K562 (cell line): ENCODE measurements at regions not wholly inside any gene's neighbourhood (a gene's known extent, or its start where the extent isn't known, plus 50 kb on each side); places are given as distances from the start of the nearest gene placed in this dataset.

Experiments
- ATAC-seq: fragments of 200-7000 bp; cut with Tn5 transposase; 3 replicates; pipeline ENCODE4 v1.9.1; 2020; ENCODE audit warnings: moderate library complexity
- BruUV-seq: library from RNA; stranded (reverse); fragments of 400-500 nt; replicated peaks from 2 replicates; lab custom pipeline; 2021; lab: Mats Ljungman, UMichigan
- CTCF ChIA-PET: fragments of 300-600 bp; formaldehyde crosslinking; extraction: SDS; loops from one replicate; lab custom pipeline; 2021; ENCODE audit warnings: low intra/inter-chr PET ratio; lab: Yijun Ruan, JAX
- POLR2A ChIA-PET: fragments of 300-600, 350-650 bp; sonication (Branson Sonifier 250); formaldehyde crosslinking; extraction: SDS; loops from one replicate; lab custom pipeline; 2021; ENCODE audit warnings: antibody characterized with exemption, inconsistent platforms; lab: Yijun Ruan, JAX
- DNase-seq, 4 experiments: peaks; one replicate each; pipeline versions ENCODE4 v3.0.0 to v3.0.0-alpha.2; 2011 to 2018; ENCODE audit warnings: low spot score in 3 of 4, mixed read lengths in 3 of 4; ENCODE audit errors: extremely low read depth in 1 of 4
- FAIRE-seq: peaks from 2 replicates; lab custom pipeline; 2011; peaks lifted over from hg19 to GRCh38; lab: Jason Lieb, UNC
- H2AFZ ChIP-seq: 2 replicates; pipeline ENCODE4 v1.6.0; 2011; ENCODE audit warnings: low read depth, low read length, control low read depth, inconsistent platforms
- H3K27ac ChIP-seq: fragments of 200-600 bp; 3 replicates; pipeline ENCODE4 v1.8.0; 2011; ENCODE audit warnings: low read depth, mild to moderate bottlenecking, control low read depth, inconsistent platforms, low read length, moderate library complexity, mixed read lengths; ENCODE audit errors: extremely low read depth
- H3K27me3 ChIP-seq, 2 experiments: fragments of 300-600 bp in 1 of 2; 2 replicates in 1 of 2; 3 replicates in 1 of 2; pipeline versions ENCODE4 v1.6.0 to v1.8.0; 2011; ENCODE audit warnings: inconsistent platforms in 2 of 2, low read length in 2 of 2, mild to moderate bottlenecking in 1 of 2, mixed read lengths in 1 of 2, moderate library complexity in 1 of 2; ENCODE audit not compliant: control insufficient read depth in 2 of 2, insufficient read depth in 2 of 2
- H3K36me3 ChIP-seq: fragments of 300-600 bp; 3 replicates; pipeline ENCODE4 v1.8.0; 2011; ENCODE audit warnings: mild to moderate bottlenecking, low read length, inconsistent platforms; ENCODE audit not compliant: control insufficient read depth, insufficient read depth
- H3K4me1 ChIP-seq, 2 experiments: fragments of 200-600 bp in 1 of 2; replicated peaks in 1 of 2; 2 replicates in 1 of 2; 3 replicates in 1 of 2; pipeline versions ENCODE4 v1.5.1 to v1.8.0; 2011; ENCODE audit warnings: inconsistent platforms in 2 of 2, low read length in 2 of 2, mild to moderate bottlenecking in 1 of 2, mixed read lengths in 1 of 2, moderate library complexity in 1 of 2; ENCODE audit not compliant: control insufficient read depth in 2 of 2, insufficient read depth in 2 of 2
- H3K4me2 ChIP-seq: 2 replicates; pipeline ENCODE4 v1.6.1; 2011; ENCODE audit warnings: low read length, control low read depth, inconsistent platforms, mixed read lengths; ENCODE audit not compliant: insufficient read depth
- H3K4me3 ChIP-seq: fragments of 200-600 bp; sonication (generic), shearing (Covaris generic); 2 replicates; pipeline ENCODE4 v1.5.1; 2016; ENCODE audit warnings: control low read depth, inconsistent platforms
- H3K79me2 ChIP-seq: fragments of 200-600 bp; 3 replicates; pipeline ENCODE4 v1.8.0; 2011; ENCODE audit warnings: low read length, inconsistent platforms; ENCODE audit not compliant: control insufficient read depth, insufficient read depth
- H3K9ac ChIP-seq, 2 experiments: 2 replicates each; pipeline versions ENCODE4 v1.6.0 to v1.6.1; 2011; ENCODE audit warnings: low read depth in 2 of 2, low read length in 2 of 2, control low read depth in 1 of 2, inconsistent platforms in 1 of 2, mild to moderate bottlenecking in 1 of 2, mixed read lengths in 1 of 2; ENCODE audit not compliant: insufficient read depth in 1 of 2
- H3K9me1 ChIP-seq: one replicate; pipeline ENCODE4 v1.6.0; 2011; ENCODE audit warnings: inconsistent platforms, mild to moderate bottlenecking, low read length, moderate library complexity; ENCODE audit not compliant: control insufficient read depth, insufficient read depth
- H3K9me3 ChIP-seq: replicated peaks from 2 replicates; pipeline ENCODE4 v1.5.1; 2011; ENCODE audit warnings: low read depth, low read length, inconsistent platforms; ENCODE audit not compliant: control insufficient read depth, insufficient read depth
- H4K20me1 ChIP-seq: replicated peaks from 2 replicates; pipeline ENCODE4 v1.6.1; 2011; ENCODE audit warnings: low read length, inconsistent platforms, mixed read lengths; ENCODE audit not compliant: control insufficient read depth, insufficient read depth
- ATF1 ChIP-seq, 2 experiments: fragments of 450-650 bp in 1 of 2; IDR thresholded peaks; 2 replicates each; pipeline ENCODE4 v1.6.1; 2016; ENCODE audit warnings: missing compliant biosample characterization in 1 of 2, missing genetic modification characterization in 1 of 2
- EP400 ChIP-seq: fragments of 450-650 bp; IDR thresholded peaks from 2 replicates; pipeline ENCODE4 v1.6.1; 2017; ENCODE audit warnings: antibody characterized with exemption, mild to moderate bottlenecking, moderate library complexity
- ETV6 ChIP-seq, 3 experiments: fragments of 150-350 bp in 1 of 3; sonication (generic) in 1 of 3; formaldehyde crosslinking in 1 of 3; IDR thresholded peaks; 2 replicates each; pipeline versions ENCODE4 v1.6.1 to v1.8.0; 2014 to 2022; ENCODE audit warnings: borderline replicate concordance in 2 of 3, low read depth in 2 of 3, antibody characterized with exemption in 1 of 3, low read length in 1 of 3, mild to moderate bottlenecking in 1 of 3, missing genetic modification reagents in 1 of 3
- NCOR1 ChIP-seq: fragments of 450-650 bp; IDR thresholded peaks from 2 replicates; pipeline ENCODE4 v1.6.1; 2016; ENCODE audit warnings: mild to moderate bottlenecking, moderate library complexity
- NR4A1 ChIP-seq, 2 experiments: fragments of 250-450 bp in 1 of 2; fragments of 450-650 bp in 1 of 2; sonication (Bioruptor Pico) in 1 of 2; IDR thresholded peaks; 2 replicates each; pipeline versions ENCODE4 v1.4.0 to v1.6.1; 2016 to 2020; ENCODE audit warnings: mild to moderate bottlenecking in 2 of 2, missing compliant biosample characterization in 1 of 2, missing genetic modification characterization in 1 of 2, moderate library complexity in 1 of 2
- SMAD2 ChIP-seq: fragments of 150-350 bp; IDR thresholded peaks from 2 replicates; pipeline ENCODE4 v1.6.1; 2014; ENCODE audit warnings: low read depth, mild to moderate bottlenecking, low read length
- ZNF146 ChIP-seq: IDR thresholded peaks from one replicate; pipeline ENCODE4 v1.6.1; 2018; ENCODE audit warnings: missing compliant biosample characterization; ENCODE audit not compliant: unreplicated experiment
- ZNF347 ChIP-seq: fragments of 450-650 bp; formaldehyde crosslinking; IDR thresholded peaks from 2 replicates; pipeline ENCODE4 v1.4.0; 2020; ENCODE audit warnings: low read depth, mild to moderate bottlenecking, moderate library complexity
- WGBS: fragments of 100-300 bp; shearing (Covaris generic); methylation state at CpG from one replicate; pipeline ENCODE4 v1.1.6; 2016; ENCODE audit warnings: low coverage, mixed read lengths; ENCODE audit not compliant: insufficient coverage; ENCODE audit errors: missing lambda C conversion rate; 5-methylcytosine and 5-hydroxymethylcytosine counted together
- in situ Hi-C: fragments of 300-500 bp; cut with MboI; formaldehyde crosslinking; loops from 4 replicates; pipeline ENCODE4 v1.15.0; 2018; ENCODE audit warnings: inconsistent platforms, mixed read lengths
- intact Hi-C: fragments of 100-400 bp; cut with micrococcal nuclease; formaldehyde crosslinking; loops from 2 replicates; pipeline ENCODE4 v1.14.2; 2022
- TF ChIP-seq, protein P1 (sequence below): sonication (generic); formaldehyde crosslinking; IDR thresholded peaks from 2 replicates; pipeline ENCODE4 v1.8.0; 2022; ENCODE audit warnings: mild to moderate bottlenecking, missing genetic modification reagents
- TF ChIP-seq, protein P2 (sequence below): fragments of 200-400 bp; formaldehyde crosslinking; IDR thresholded peaks from 2 replicates; pipeline ENCODE4 v1.6.1; 2017; ENCODE audit warnings: mild to moderate bottlenecking, low read depth, low read length, moderate library complexity

DNA sequence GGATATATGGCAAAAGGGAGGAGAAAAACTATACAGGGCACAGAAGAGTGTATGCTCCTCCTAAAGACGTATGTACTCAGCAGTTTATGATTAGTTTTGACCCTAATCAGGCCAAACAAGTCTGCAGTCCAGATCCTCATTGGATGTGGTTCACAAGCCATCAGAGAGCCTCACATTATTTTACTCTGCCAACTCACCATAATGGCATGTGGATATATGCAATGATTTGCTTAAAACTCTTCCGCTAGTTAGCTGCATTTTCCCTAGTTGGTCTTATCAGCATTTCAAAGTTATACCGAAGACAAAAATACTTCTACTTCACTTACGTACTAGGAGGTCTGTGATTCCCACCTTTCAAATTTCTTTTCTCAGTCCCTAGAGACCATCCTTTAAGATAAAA is 198.4 kb downstream of the CMPK2 start (continued):
- TF ChIP-seq NR4A1 (CRISPR knock-in tag; IDR thresholded peaks at IDR 0.05) (no peak), NR4A1 (tag; IDR thresholded peaks at IDR 0.05) (no peak)

DNA sequence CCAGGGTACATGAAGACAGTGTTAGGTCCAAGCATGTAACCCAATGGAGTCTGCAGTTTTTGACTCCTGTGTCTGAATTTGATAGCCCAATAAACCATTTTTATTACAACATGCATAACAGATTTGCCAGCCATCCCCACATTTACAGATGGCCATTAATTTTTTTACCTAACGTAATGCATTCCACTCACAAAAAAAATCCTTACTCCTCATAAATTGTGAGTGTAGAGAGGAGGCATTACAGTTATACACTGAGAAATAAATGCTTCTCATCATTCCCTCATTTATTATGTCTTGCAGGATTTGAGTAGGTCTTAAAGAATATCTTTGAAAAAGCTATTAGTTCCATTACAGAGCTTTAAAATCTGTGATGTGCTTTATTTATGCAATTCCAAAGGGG is 193.8 kb downstream of the CMPK2 start:
- Histone ChIP-seq H3K4me1 (no peaks in the 10 kb centered on the region), H3K9me3 (no peaks in the 10 kb centered on the region), H3K4me2 (no peak overlapping the region), H3K9ac (no peak overlapping the region), H3K9me1 (no peaks in the 10 kb centered on the region), H3K36me3 (no peaks in the 10 kb centered on the region), H3K4me3 (no peak overlapping the region), H3K79me2 (no peaks in the 10 kb centered on the region), H4K20me1 (no peaks in the 10 kb centered on the region), H3K27me3 (no peaks in the 10 kb centered on the region), H2AFZ (no peak overlapping the region), H3K27ac (no peak overlapping the region)
- CTCF ChIA-PET, result no interaction called here
- ATAC-seq (no peak), DNase-seq (no peak), FAIRE-seq (no peak)
- POLR2A ChIA-PET, result interaction anchor here (0.8 kb wide), 1 partner anchor 11 kb away, joined by 4 read pairs; no protein-coding TSS in a partner anchor
- WGBS, result 0% methylated on average over 1 of the region's 1 CpG
- no TSS peak for BruUV-seq
- intact Hi-C loops, result no loop called here
- in situ Hi-C loops, result no loop called here
- TF ChIP-seq ZNF347 (CRISPR knock-in tag), result no peak
- TF ChIP-seq ZNF146 (CRISPR knock-in tag), result no peak
- TF ChIP-seq, protein P1, sequence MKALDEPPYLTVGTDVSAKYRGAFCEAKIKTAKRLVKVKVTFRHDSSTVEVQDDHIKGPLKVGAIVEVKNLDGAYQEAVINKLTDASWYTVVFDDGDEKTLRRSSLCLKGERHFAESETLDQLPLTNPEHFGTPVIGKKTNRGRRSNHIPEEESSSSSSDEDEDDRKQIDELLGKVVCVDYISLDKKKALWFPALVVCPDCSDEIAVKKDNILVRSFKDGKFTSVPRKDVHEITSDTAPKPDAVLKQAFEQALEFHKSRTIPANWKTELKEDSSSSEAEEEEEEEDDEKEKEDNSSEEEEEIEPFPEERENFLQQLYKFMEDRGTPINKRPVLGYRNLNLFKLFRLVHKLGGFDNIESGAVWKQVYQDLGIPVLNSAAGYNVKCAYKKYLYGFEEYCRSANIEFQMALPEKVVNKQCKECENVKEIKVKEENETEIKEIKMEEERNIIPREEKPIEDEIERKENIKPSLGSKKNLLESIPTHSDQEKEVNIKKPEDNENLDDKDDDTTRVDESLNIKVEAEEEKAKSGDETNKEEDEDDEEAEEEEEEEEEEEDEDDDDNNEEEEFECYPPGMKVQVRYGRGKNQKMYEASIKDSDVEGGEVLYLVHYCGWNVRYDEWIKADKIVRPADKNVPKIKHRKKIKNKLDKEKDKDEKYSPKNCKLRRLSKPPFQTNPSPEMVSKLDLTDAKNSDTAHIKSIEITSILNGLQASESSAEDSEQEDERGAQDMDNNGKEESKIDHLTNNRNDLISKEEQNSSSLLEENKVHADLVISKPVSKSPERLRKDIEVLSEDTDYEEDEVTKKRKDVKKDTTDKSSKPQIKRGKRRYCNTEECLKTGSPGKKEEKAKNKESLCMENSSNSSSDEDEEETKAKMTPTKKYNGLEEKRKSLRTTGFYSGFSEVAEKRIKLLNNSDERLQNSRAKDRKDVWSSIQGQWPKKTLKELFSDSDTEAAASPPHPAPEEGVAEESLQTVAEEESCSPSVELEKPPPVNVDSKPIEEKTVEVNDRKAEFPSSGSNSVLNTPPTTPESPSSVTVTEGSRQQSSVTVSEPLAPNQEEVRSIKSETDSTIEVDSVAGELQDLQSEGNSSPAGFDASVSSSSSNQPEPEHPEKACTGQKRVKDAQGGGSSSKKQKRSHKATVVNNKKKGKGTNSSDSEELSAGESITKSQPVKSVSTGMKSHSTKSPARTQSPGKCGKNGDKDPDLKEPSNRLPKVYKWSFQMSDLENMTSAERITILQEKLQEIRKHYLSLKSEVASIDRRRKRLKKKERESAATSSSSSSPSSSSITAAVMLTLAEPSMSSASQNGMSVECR (CRISPR knock-in tag), result no peak
- no peak for TF ChIP-seq EP400
- TF ChIP-seq NCOR1, result no peak
- no peak for TF ChIP-seq ATF1 (CRISPR knock-in tag; IDR thresholded peaks at IDR 0.05)
- no peak for TF ChIP-seq ATF1 (tag; IDR thresholded peaks at IDR 0.05)
- TF ChIP-seq SMAD2, result no peak
- TF ChIP-seq, protein P2, sequence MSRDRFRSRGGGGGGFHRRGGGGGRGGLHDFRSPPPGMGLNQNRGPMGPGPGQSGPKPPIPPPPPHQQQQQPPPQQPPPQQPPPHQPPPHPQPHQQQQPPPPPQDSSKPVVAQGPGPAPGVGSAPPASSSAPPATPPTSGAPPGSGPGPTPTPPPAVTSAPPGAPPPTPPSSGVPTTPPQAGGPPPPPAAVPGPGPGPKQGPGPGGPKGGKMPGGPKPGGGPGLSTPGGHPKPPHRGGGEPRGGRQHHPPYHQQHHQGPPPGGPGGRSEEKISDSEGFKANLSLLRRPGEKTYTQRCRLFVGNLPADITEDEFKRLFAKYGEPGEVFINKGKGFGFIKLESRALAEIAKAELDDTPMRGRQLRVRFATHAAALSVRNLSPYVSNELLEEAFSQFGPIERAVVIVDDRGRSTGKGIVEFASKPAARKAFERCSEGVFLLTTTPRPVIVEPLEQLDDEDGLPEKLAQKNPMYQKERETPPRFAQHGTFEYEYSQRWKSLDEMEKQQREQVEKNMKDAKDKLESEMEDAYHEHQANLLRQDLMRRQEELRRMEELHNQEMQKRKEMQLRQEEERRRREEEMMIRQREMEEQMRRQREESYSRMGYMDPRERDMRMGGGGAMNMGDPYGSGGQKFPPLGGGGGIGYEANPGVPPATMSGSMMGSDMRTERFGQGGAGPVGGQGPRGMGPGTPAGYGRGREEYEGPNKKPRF, result no peak
- no peak for TF ChIP-seq ETV6 (IDR thresholded peaks at IDR 0.05; ENCODE audit: borderline replicate concordance in 1 of 2, low read depth in 2 of 2, low read length in 1 of 2)
- no peak for TF ChIP-seq ETV6 (CRISPR knock-in tag; IDR thresholded peaks at IDR 0.05; ENCODE audit: borderline replicate concordance)
